ENCODE measurements at regions not wholly inside any gene's neighbourhood (a gene's known extent, or its start where the extent isn't known, plus 50 kb on each side); places are given as distances from the start of the nearest gene placed in this dataset.

DNA sequence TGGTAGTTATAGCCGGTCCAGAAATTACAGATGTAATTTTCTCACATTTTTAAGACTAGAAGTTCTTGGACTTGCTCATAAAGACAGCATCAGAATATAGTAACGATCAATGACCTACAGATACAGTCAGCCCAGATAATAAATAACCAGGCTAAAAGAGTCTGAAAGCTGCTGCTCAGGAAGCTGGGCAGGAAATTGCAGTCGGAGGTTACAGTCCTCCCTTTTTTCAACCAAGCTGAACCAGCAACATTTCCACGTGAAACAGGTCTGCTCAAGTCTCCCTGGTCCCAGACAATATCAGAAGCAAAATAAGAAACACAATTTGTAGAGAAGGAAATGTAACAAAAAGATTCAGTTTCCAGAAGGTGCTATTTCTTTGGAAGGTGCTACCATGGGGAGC is 457.4 kb downstream of the SIPA1L2 start:
- TF ChIP-seq, protein P1, sequence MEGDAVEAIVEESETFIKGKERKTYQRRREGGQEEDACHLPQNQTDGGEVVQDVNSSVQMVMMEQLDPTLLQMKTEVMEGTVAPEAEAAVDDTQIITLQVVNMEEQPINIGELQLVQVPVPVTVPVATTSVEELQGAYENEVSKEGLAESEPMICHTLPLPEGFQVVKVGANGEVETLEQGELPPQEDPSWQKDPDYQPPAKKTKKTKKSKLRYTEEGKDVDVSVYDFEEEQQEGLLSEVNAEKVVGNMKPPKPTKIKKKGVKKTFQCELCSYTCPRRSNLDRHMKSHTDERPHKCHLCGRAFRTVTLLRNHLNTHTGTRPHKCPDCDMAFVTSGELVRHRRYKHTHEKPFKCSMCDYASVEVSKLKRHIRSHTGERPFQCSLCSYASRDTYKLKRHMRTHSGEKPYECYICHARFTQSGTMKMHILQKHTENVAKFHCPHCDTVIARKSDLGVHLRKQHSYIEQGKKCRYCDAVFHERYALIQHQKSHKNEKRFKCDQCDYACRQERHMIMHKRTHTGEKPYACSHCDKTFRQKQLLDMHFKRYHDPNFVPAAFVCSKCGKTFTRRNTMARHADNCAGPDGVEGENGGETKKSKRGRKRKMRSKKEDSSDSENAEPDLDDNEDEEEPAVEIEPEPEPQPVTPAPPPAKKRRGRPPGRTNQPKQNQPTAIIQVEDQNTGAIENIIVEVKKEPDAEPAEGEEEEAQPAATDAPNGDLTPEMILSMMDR (IDR thresholded peaks at IDR 0.05; ENCODE audit: extremely low read depth, missing control alignments), result no peak
- DNase-seq (ENCODE audit: low spot score), result no peak

DNA sequence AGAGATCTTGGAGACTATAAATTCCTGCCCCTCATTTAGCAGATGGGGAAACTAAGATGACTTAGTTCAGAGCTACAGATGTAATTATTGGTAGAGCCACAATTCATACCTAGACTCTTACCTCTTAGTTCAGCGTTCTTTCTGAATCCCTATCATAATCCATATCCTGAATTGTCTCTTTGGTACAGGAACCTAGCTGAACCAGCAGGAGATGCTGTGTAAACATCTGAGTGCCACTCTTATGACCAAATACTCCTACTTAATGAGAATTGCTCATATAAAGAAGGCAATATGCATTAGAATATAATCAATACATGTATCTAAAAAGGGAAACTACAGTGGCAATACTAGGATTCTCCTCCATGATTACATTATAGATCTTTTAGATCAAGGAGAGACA is 459.0 kb downstream of the SIPA1L2 start:
- DNase-seq (ENCODE audit: low spot score), result no peak
- TF ChIP-seq, protein P1 (IDR thresholded peaks at IDR 0.05; ENCODE audit: extremely low read depth, missing control alignments), result no peak

DNA sequence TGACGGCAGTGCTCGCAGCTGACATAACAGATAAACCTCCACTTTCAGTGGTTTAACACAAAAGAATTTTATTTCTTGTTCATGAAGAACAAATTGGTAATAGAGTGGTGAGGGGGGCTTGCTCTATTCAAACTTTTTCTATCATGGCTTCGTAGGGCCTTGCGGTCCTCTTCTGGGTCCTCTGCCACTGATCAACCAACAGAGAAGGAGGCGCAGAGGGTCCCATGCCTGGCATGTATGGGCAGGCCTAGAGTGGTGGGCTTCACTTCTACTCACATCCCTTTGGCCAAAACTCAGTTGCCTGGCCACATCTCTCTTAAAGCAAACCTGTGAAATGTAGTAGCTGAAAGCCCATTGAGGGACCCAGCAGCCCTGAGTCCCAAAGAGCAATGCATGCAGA is 460.5 kb downstream of the SIPA1L2 start:
- no peak for DNase-seq (ENCODE audit: low spot score)
- TF ChIP-seq, protein P1 (IDR thresholded peaks at IDR 0.05; ENCODE audit: extremely low read depth, missing control alignments), result no peak

DNA sequence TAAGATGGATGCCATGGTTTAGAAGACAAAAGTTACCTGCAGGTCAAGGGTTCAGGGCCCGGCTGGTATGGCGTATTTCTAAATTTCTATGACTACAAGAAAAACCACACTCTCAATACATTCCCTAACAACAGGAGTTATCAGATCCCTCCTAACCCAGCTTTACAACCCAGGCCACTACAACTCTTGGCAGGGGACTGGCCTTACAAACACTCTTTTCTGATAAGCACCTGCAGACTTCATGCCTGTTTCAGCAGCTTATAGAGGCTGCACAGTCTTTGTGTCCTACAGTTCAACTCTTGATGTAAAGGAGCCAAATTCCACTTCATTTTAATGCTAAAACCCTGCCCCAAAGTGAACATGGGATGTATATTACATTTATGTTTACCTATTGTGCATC is 461.4 kb downstream of the SIPA1L2 start:
- TF ChIP-seq, protein P1 (IDR thresholded peaks at IDR 0.05; ENCODE audit: extremely low read depth, missing control alignments), result no peak
- DNase-seq (ENCODE audit: low spot score), result no peak

DNA sequence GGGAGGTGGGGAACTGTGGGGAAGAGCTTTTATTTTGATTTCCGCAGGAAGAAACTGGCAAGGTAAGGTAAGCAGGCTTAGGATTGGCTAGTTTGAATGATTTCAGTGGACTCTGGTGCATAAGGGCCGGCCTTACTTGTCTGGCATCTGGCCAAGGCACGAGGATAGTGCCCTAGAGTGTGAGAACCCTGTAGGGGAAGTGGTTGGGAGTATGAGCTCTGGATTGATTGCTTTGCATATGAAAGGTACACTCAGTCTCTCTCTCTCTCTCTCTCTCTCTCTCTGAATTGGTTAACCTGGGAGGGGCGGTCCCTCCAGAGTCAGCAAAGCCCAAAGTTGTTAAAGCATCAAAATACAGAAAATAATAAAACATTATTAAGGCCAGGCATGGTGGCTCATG is 463.0 kb downstream of the SIPA1L2 start:
- TF ChIP-seq, protein P1 (IDR thresholded peaks at IDR 0.05; ENCODE audit: extremely low read depth, missing control alignments), result no peak
- DNase-seq (ENCODE audit: low spot score), result no peak

DNA sequence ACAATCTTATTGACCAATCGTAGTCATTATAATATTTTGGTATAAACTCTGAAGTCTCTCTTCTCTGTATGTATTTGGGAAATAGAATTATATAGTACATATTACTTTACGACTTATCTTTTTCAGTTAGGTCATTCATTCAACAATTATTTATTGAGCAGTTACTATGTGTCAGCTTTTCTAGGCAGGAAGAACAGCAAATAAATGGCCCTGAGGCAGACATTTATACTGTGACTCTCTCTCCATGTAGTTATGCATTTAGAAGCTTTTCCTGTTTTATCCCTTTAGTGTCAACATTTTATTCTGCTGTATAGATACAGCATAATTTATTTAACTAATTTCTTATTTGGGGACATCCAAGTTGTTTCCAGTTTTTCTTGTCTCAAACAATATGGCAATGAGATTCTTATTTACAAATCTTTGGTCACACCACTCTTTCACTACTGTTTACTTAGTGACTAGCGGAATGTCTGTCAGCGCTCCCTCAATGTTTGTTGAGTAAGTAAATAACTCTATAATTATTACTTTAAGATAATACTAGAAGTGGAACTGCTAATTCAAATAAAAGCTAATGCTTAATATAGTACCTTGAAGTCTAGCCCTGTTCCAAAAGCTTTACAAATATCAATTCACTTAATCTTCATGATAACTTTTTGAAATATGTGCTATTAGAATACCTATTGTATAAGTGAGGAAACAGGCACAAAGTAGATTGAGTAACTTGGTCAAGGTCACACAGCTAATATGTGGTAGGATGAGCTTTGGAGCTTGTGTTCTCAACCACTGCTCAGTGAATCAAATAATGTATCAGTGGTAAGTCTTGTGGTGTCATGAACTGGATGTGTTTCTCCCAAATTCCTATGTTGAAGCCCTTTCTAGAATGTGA is 465.6 kb downstream of the SIPA1L2 start:
- DNase-seq (ENCODE audit: low spot score), result no peak

DNA sequence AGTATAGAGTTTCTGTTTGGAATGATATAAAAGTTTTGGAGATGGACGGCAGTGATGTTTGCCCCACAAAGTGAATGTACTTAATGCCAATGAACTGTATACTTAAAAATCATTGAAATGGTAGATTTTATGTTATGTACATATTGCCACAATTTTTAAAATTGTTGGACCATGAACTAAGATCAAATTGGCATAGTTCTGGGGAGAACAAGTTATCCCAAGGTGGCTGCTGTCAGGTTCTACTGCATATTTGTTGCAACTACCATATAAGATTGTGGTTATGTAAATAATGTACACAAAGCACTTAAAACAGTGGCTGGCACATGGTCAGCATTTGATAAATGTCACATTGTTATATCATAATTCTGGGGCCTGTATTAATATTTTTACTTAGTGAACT is 466.4 kb downstream of the SIPA1L2 start:
- TF ChIP-seq, protein P1 (IDR thresholded peaks at IDR 0.05; ENCODE audit: extremely low read depth, missing control alignments), result no peak
- DNase-seq (ENCODE audit: low spot score), result no peak

More for the DNA sequence above, 465.6 kb downstream of the SIPA1L2 start:
- TF ChIP-seq, protein P1 (IDR thresholded peaks at IDR 0.05; ENCODE audit: extremely low read depth, missing control alignments), result no peak

Data from GM20000 (cell line).